ENCODE measurements at regions not wholly inside any gene's neighbourhood (a gene's known extent, or its start where the extent isn't known, plus 50 kb on each side); places are given as distances from the start of the nearest gene placed in this dataset.

DNA sequence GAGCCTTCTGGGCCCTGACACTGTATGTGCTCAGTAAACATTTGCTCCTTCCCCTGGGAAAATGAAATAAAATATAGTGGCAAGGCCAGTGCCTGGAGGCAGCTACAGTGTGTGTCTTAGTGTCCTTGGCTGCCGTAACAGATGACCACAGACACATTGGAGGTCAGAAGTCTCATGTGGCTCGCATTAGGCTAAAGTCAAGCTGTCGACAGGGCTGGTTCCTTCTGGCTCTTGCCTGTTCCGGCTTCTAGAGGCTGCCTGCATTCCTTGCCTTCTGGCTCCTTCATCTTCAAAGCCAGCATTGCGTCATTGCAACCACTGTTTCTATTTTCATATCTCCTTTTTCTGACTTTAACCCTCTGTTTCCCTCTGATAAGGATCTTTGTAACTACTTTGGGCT is 83.6 kb upstream of the STX18 start:
- DNase-seq, result no peak

- DNase-seq, result no peak
Observed at GRCh38 chr4:4624276-4624897, 82.5 kb upstream of the STX18 start.

DNA sequence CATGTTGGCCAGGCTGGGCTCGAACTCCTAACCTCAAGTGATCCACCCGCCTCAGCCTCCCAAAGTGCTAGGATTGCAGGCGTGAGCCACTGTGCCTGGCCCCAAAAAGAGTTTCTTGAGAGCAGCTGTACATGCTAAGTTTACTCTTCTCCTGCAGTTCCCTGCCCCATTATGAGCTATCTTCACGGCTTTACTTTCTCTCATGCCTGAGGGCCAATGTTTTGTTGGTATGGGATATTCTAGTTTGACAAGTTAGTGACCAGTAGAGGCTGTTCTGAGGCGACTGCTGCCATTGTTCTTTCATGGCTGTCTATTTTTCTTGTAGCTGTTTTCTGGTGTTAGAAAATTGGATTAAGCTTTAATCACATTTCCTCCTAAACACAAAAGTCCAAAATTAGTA is 78.0 kb upstream of the STX18 start:
- DNase-seq, result no peak

DNA sequence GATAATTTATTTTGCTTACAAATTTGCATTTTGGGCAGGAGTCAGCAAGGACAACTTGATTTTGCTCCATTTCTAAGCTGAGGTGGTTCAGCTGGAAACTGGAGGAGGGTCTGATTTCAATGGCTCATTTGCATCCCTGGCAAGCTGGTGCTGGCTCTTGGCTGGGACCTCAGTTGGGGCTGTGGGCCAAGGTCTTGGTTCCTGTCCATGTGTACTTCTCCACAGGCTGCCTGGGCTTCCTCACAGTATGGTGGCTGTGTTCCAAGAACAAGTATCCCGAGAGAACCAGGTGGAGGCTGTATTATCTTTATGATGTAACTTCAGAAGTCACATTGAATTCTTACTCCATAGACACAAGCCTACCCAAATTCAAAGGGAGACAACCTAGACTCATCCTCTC is 77.0 kb upstream of the STX18 start:
- no peak for DNase-seq

DNA sequence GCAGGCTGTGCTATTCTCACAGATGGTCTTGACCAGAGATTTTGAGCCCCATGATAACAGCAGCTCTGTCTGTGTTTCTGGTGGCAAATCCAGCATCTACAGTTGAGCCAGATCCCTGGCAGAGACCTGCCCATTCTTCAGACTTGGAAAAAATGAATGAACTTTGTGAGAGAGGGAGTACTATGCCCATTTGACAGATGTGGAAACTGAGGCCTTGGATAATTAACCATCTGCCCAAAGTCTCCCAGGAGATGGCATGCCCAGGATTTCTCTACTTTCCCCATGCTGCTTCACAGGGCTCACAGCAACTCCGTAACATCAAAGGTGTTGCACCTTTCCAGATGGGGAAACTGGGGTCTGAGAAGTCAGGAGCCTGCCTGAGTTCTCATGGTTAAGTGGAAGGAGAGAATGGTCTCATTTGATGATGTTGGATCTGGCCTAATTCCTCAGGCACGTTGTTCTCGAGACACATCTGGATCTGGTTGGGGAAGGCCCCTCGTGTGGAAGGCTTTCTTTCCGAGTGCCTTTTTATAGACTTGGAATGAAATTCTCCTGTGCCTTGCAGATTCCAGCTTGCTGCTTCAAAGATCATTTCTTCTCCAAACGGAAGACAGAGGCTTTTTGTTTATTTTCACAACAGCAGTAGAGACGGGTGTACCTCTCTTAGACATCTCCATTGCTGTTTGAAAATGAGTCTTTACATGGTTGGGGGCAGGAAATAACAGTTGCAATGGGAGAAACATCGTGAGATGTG is 73.3 kb upstream of the STX18 start:
- DNase-seq, result no peak

DNA sequence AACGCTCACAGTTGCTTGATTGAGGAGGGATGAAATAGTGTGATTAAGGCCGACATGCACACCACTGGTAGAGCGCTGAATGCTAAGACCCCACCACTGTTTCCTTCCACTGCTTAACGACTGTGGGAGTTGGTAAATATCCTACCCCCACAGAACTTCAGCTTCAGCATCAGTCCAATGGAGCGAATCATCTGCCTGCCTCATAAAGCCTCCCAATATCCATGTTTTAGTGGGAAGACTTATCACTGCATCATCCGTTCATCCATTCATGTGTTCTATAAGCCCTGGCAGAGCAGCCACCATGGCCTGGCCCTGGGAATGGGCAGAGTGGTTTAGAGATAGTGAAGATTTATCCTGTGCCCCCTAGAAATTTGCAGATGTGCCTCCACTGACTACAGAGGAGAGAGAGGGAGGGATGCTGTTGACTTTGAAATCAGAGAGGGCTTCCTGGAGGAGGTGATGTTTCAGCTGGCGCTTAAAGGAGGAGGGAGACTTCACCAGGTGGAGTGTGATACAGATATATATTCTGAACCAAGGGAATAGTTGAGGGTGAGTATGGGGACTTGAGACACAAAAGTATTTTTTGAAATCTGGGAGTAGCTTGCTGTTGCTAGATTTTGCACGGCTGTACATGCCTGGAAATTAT is 71.9 kb upstream of the STX18 start:
- no peak for DNase-seq

DNA sequence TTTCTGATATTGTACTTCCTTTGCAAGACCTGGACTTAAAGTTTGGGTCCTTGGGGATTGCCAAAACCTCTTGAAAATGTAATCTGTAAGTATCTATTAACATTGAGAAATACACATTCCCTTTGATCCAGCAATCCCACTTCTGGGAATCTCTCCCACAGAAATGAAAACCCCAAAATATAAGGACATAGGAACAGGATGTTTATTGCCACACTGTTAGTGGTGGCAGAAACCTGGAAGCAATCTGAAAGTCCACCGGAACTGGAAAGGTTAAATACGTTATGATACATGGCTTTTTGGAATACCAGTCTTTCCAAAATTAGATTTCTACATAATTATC is 71.2 kb upstream of the STX18 start:
- DNase-seq, result no peak

DNA sequence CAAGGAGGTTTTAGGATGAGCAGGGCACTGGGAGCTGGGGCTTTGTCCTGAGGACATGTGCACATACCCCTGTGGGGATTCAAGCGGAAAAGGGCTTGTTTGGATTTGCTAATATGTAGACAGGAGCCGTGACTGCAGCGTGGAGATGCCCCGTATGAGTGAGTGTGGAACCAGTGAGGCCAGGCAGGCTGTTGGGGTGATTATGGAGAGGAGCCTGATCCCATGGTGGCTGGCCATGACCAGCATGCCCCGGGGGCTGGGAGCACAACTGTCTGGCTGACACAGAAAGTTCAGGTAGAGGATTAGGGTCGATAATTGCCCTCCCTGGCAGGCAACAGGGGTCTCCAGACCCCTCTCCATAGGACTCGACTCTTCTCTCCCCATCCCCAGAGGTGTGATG is 68.8 kb upstream of the STX18 start:
- DNase-seq, result no peak

DNA sequence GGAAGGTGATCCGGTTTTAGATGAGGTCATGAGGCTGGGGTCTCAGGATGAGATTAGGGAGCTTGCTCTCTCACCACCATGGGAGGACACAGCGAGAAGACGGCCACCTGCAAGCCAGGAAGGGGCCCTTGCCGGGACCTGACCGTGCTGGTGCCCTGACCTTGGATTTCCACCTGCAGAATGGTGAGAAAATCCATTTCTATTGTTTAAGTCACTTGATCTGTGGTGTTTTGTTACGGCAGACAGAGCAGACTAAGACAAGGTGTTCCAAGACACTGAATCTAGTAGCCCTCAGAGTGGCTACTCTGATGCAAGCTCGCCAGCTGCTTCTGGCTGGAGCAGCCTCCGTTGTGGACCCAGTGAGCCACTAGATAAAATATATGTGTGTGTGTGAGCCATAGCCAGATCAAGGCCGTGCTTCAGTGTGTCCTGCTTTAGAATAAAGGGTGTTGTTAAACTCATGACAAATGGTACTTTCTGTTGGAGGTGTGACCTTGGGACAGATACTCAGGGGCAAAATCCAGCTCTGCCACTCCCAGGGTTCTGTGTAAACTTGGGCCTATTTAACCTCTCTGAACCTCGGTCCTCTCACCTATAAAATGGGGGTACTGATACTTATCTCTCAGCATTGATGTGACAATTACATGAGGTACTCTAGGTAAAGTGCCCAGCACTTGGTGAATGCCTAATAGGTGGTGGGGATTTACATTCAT is 67.9 kb upstream of the STX18 start:
- DNase-seq, result no peak

- DNase-seq, result no peak
Observed at GRCh38 chr4:4608214-4608537, 66.3 kb upstream of the STX18 start.

GRCh38 chr4:4607336-4608213 is 65.7 kb upstream of the STX18 start:
- DNase-seq, result no peak

DNA sequence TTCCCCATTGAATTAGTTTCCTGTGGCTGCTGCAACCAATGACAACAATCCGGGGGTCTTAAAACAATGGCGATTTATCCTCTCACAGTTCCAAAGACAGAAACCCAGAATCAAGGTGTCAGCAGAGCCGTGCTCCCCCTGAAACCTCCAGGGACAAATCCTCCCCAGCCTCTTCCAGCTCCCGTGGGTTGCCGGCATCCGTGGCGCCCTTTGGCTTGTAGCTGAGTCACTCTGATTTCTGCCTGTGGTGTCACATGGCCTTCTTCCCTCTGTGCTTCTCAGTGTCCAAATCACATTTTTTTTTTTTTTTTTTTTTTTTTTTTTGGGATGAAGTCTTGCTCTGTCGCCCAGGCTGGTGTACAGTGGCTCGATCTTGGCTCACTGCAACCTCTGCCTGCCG is 64.5 kb upstream of the STX18 start:
- no peak for DNase-seq

GRCh38 chr4:4605849-4606248 is 64.0 kb upstream of the STX18 start:
- no peak for DNase-seq

DNA sequence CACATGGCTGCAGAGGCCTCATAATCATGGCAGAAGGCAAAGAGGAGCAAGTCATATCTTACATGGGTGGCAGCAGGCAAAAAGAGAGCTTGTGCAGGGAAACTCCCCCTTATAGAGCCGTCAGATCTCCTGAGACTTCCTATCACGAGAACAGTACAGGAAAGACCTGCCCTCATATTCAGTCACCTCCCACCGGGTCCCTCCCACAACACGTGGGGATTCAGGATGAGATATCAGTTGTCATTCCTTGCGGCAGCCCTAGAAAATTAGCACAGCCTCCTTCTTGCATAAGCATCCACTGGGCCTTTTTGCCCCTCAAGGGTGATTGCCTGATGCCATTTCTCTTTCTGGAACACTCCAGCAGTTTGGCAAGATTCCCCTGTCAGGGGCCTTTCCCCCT is 61.7 kb upstream of the STX18 start:
- DNase-seq, result no peak

- no peak for DNase-seq
Observed at GRCh38 chr4:4603067-4603466, 61.2 kb upstream of the STX18 start.

DNA sequence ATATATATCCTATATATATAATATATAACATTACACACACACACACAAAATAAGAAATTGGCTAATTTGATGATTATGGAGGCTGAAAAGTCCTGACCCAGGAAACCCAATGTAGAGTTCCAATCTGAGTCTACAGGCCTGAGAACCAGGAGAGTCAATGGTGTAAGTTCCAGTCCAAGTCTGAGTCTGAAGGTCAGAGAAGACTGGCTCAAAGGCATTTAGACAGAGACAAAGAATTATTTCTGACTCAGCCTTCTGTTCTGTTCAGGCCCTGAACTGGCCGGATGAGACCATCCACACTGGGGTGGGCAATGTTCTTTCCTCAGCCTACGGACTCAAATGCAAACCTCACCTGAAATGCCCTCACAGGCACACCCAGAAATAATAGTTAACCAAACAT is 60.6 kb upstream of the STX18 start:
- DNase-seq, result no peak

GRCh38 chr4:4601803-4602369 is 60.0 kb upstream of the STX18 start:
- no peak for DNase-seq

DNA sequence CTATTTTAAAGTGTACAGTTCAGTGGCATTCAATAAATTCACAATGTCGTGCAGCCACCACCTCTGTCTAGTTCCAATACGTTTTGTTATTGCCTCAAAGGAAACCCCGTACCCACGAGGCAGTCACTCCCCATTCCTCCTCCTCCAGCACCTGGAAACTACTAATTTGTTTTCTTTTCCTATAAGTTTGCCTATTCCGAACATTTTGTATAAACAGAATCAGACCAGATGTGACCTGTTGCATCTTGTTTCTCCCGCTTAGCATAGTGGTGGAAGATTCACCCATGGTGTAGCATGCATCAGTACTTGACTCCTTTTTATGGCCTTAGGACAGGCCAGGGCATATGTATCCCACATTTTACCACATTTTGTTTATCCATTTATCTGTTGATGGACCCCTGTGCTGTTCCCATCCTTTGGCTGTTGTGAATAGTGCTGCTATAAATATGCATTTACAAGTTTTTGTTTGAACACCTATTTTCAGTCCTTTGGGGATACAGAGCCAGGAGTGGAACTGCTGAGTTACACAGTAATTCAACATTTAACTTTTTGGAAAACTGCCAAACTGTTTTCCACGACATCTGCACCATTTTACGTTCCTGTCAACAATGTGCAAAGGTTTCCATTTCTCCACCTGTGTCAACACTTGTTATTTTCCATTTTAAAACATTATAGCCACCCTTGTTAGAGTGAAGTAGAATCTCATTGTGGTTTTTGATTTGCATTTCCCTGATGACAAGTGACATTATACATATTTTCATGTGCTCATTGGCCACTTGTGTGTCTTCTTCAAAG is 57.8 kb upstream of the STX18 start:
- peak; percentile 51 for DNase-seq

DNA sequence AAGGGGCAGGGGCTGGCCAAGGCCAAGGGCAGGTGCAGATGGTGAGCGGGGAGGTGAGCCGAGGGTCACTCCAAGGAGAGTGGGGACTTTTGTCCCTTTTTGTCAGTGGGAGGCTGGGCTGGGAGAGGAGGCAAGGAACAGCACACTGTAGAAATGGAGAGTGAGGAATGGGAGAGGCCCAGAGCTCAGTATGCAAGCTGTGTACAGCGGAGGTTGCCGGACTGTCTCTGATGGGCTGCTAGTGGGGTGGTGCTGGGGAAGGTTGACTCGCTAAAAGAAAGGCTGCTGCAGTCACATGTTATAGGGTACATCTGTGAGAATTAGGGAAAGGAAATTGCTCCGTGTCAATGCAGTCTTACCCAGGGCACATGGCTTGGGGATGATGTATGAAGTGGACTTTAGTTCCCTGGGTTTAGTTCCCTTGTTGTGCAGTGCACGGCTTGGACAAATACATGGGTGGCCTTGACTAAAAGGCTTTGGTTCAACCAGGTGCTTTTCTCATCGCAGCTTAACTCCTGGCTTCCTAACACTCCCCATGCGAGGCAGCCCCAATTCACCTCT is 57.1 kb upstream of the STX18 start:
- DNase-seq, result no peak

GRCh38 chr4:4596720-4597119 is 54.9 kb upstream of the STX18 start:
- no peak for DNase-seq

- DNase-seq, result no peak
Observed at GRCh38 chr4:4595252-4595651, 53.4 kb upstream of the STX18 start.

All from NCI-H2171 (cell line).